ENCODE measurements at regions not wholly inside any gene's neighbourhood (a gene's known extent, or its start where the extent isn't known, plus 50 kb on each side); places are given as distances from the start of the nearest gene placed in this dataset.
A peak's percentile ranks its signal among the peaks of the same experiment; 100 is the strongest.
"Not testable (repeated sequence)": the region's sequence is repeated elsewhere in the genome, so short reads cannot be mapped to it uniquely, and the experiment has no call there.

- no peaks in the 10 kb centered on the region for H3K9me3 ChIP-seq (ENCODE audit: control insufficient read depth, insufficient read depth, low read length)
- H3K9ac ChIP-seq (ENCODE audit: low read depth, low read length), result no peak overlapping the region
- no peaks in the 10 kb centered on the region for H3K36me3 ChIP-seq (ENCODE audit: control insufficient read depth, insufficient read depth, low read length)
- peak overlapping the region; percentile 18 for H3K4me3 ChIP-seq (ENCODE audit: low read depth, low read length)
- peaks cover 25% of the 10 kb centered on the region for H3K4me1 ChIP-seq (ENCODE audit: control insufficient read depth, insufficient read depth, low read length)
- no peaks in the 10 kb centered on the region for H3K27me3 ChIP-seq (ENCODE audit: control insufficient read depth, insufficient read depth, low read length)
Observed at GRCh38 chr13:109273326-109273751, 513.0 kb downstream of the IRS2 start.

GRCh38 chr13:109272595-109273325 is 513.6 kb downstream of the IRS2 start:
- no peak overlapping the region for H3K9ac ChIP-seq (ENCODE audit: low read depth, low read length)
- peaks cover 25% of the 10 kb centered on the region for H3K4me1 ChIP-seq (ENCODE audit: control insufficient read depth, insufficient read depth, low read length)
- H3K9me3 ChIP-seq (ENCODE audit: control insufficient read depth, insufficient read depth, low read length), result no peaks in the 10 kb centered on the region
- no peaks in the 10 kb centered on the region for H3K27me3 ChIP-seq (ENCODE audit: control insufficient read depth, insufficient read depth, low read length)
- peak overlapping the region; percentile 18 for H3K4me3 ChIP-seq (ENCODE audit: low read depth, low read length)
- no peaks in the 10 kb centered on the region for H3K36me3 ChIP-seq (ENCODE audit: control insufficient read depth, insufficient read depth, low read length)

- Histone ChIP-seq H3K4me3 (ENCODE audit: low read depth, low read length) (peak overlapping the region; percentile 16), H3K27me3 (ENCODE audit: control insufficient read depth, insufficient read depth, low read length) (no peaks in the 10 kb centered on the region), H3K4me1 (ENCODE audit: control insufficient read depth, insufficient read depth, low read length) (peaks cover 25% of the 10 kb centered on the region), H3K9ac (ENCODE audit: low read depth, low read length) (peak overlapping the region; percentile 9), H3K9me3 (ENCODE audit: control insufficient read depth, insufficient read depth, low read length) (no peaks in the 10 kb centered on the region), H3K36me3 (ENCODE audit: control insufficient read depth, insufficient read depth, low read length) (no peaks in the 10 kb centered on the region)
Observed at GRCh38 chr13:109271555-109272541, 514.5 kb downstream of the IRS2 start.

GRCh38 chr13:109271061-109271460 is 515.3 kb downstream of the IRS2 start:
- no peaks in the 10 kb centered on the region for H3K27me3 ChIP-seq (ENCODE audit: control insufficient read depth, insufficient read depth, low read length)
- H3K36me3 ChIP-seq (ENCODE audit: control insufficient read depth, insufficient read depth, low read length), result no peaks in the 10 kb centered on the region
- peak overlapping the region; percentile 9 for H3K9ac ChIP-seq (ENCODE audit: low read depth, low read length)
- H3K4me3 ChIP-seq (ENCODE audit: low read depth, low read length), result peak overlapping the region; percentile 16
- H3K4me1 ChIP-seq (ENCODE audit: control insufficient read depth, insufficient read depth, low read length), result peaks cover 25% of the 10 kb centered on the region
- no peaks in the 10 kb centered on the region for H3K9me3 ChIP-seq (ENCODE audit: control insufficient read depth, insufficient read depth, low read length)

GRCh38 chr13:109269381-109269780 is 517.0 kb downstream of the IRS2 start:
- H3K4me1 ChIP-seq (ENCODE audit: control insufficient read depth, insufficient read depth, low read length), result peaks cover 19% of the 10 kb centered on the region
- H3K4me3 ChIP-seq (ENCODE audit: low read depth, low read length); H3K27me3 ChIP-seq (ENCODE audit: control insufficient read depth, insufficient read depth, low read length); H3K36me3 ChIP-seq (ENCODE audit: control insufficient read depth, insufficient read depth, low read length); H3K9me3 ChIP-seq (ENCODE audit: control insufficient read depth, insufficient read depth, low read length); H3K9ac ChIP-seq (ENCODE audit: low read depth, low read length): not testable (repeated sequence)

- not testable (repeated sequence) for H3K36me3 ChIP-seq (ENCODE audit: control insufficient read depth, insufficient read depth, low read length); H3K9me3 ChIP-seq (ENCODE audit: control insufficient read depth, insufficient read depth, low read length); H3K4me3 ChIP-seq (ENCODE audit: low read depth, low read length); H3K9ac ChIP-seq (ENCODE audit: low read depth, low read length); H3K27me3 ChIP-seq (ENCODE audit: control insufficient read depth, insufficient read depth, low read length)
- peaks cover 14% of the 10 kb centered on the region for H3K4me1 ChIP-seq (ENCODE audit: control insufficient read depth, insufficient read depth, low read length)
Observed at GRCh38 chr13:109268492-109268891, 517.9 kb downstream of the IRS2 start.

- H3K4me1 ChIP-seq (ENCODE audit: control insufficient read depth, insufficient read depth, low read length); H3K27me3 ChIP-seq (ENCODE audit: control insufficient read depth, insufficient read depth, low read length); H3K36me3 ChIP-seq (ENCODE audit: control insufficient read depth, insufficient read depth, low read length); H3K9me3 ChIP-seq (ENCODE audit: control insufficient read depth, insufficient read depth, low read length); H3K9ac ChIP-seq (ENCODE audit: low read depth, low read length): not testable (repeated sequence)
- peak overlapping the region; percentile 30 for H3K4me3 ChIP-seq (ENCODE audit: low read depth, low read length)
Observed at GRCh38 chr13:109267400-109267799, 519.0 kb downstream of the IRS2 start.

GRCh38 chr13:109265438-109265742 is 521.0 kb downstream of the IRS2 start:
- H3K36me3 ChIP-seq (ENCODE audit: control insufficient read depth, insufficient read depth, low read length); H3K9me3 ChIP-seq (ENCODE audit: control insufficient read depth, insufficient read depth, low read length); H3K4me1 ChIP-seq (ENCODE audit: control insufficient read depth, insufficient read depth, low read length); H3K4me3 ChIP-seq (ENCODE audit: low read depth, low read length); H3K27me3 ChIP-seq (ENCODE audit: control insufficient read depth, insufficient read depth, low read length): not testable (repeated sequence)
- H3K9ac ChIP-seq (ENCODE audit: low read depth, low read length), result peak overlapping the region; percentile 47

GRCh38 chr13:109264603-109265437 is 521.6 kb downstream of the IRS2 start:
- not testable (repeated sequence) for H3K9me3 ChIP-seq (ENCODE audit: control insufficient read depth, insufficient read depth, low read length); H3K36me3 ChIP-seq (ENCODE audit: control insufficient read depth, insufficient read depth, low read length); H3K4me1 ChIP-seq (ENCODE audit: control insufficient read depth, insufficient read depth, low read length); H3K4me3 ChIP-seq (ENCODE audit: low read depth, low read length); H3K27me3 ChIP-seq (ENCODE audit: control insufficient read depth, insufficient read depth, low read length)
- H3K9ac ChIP-seq (ENCODE audit: low read depth, low read length), result peak overlapping the region; percentile 3

GRCh38 chr13:109257761-109258157 is 528.6 kb downstream of the IRS2 start:
- not testable (repeated sequence) for H3K4me3 ChIP-seq (ENCODE audit: low read depth, low read length); H3K9me3 ChIP-seq (ENCODE audit: control insufficient read depth, insufficient read depth, low read length); H3K36me3 ChIP-seq (ENCODE audit: control insufficient read depth, insufficient read depth, low read length); H3K4me1 ChIP-seq (ENCODE audit: control insufficient read depth, insufficient read depth, low read length); H3K9ac ChIP-seq (ENCODE audit: low read depth, low read length); H3K27me3 ChIP-seq (ENCODE audit: control insufficient read depth, insufficient read depth, low read length)
